GM18867 (cell line): ENCODE measurements at regions not wholly inside any gene's neighbourhood (a gene's known extent, or its start where the extent isn't known, plus 50 kb on each side); places are given as distances from the start of the nearest gene placed in this dataset.

Experiments used
- ATAC-seq: cut with Tn5 transposase; IDR thresholded peaks from one replicate; pipeline ENCODE4 v1.9.1; 2021; ENCODE audit warnings: mild to moderate bottlenecking, moderate library complexity; ENCODE audit not compliant: unreplicated experiment

- no peak for ATAC-seq
Observed at GRCh38 chr2:29974086-29974485, 52.7 kb upstream of the ALK start.

- no peak for ATAC-seq
Observed at GRCh38 chr2:29977284-29977683, 55.9 kb upstream of the ALK start.

GRCh38 chr2:29981402-29981801 lies 60.0 kb upstream of the ALK start:
- no peak for ATAC-seq

- no peak for ATAC-seq
Observed at GRCh38 chr2:29983308-29983707, 61.9 kb upstream of the ALK start.

- ATAC-seq: no peak
Observed at GRCh38 chr2:29987146-29987545, 65.8 kb upstream of the ALK start.

GRCh38 chr2:29990129-29990528 lies 68.7 kb upstream of the ALK start:
- ATAC-seq: no peak

GRCh38 chr2:29991086-29991485 lies 69.7 kb upstream of the ALK start:
- ATAC-seq: no peak

- ATAC-seq: no peak
Observed at GRCh38 chr2:29995241-29995640, 73.9 kb upstream of the ALK start.

GRCh38 chr2:30003128-30003527 lies 81.7 kb upstream of the ALK start:
- no peak for ATAC-seq

GRCh38 chr2:30022444-30023071 lies 101.2 kb upstream of the ALK start:
- ATAC-seq: peak; percentile 86

GRCh38 chr2:30024281-30024680 lies 102.9 kb upstream of the ALK start:
- no peak for ATAC-seq

- ATAC-seq: no peak
Observed at GRCh38 chr2:30026091-30027055, 105.0 kb upstream of the ALK start.

- no peak for ATAC-seq
Observed at GRCh38 chr2:30029804-30030203, 108.4 kb upstream of the ALK start.

- no peak for ATAC-seq
Observed at GRCh38 chr2:30030361-30030760, 109.0 kb upstream of the ALK start.

- no peak for ATAC-seq
Observed at GRCh38 chr2:30031184-30031583, 109.8 kb upstream of the ALK start.

GRCh38 chr2:30034052-30034775 lies 112.6 kb upstream of the YPEL5 start:
- no peak for ATAC-seq

- no peak for ATAC-seq
Observed at GRCh38 chr2:30037016-30037415, 109.8 kb upstream of the YPEL5 start.

GRCh38 chr2:30038419-30038818 lies 108.4 kb upstream of the YPEL5 start:
- no peak for ATAC-seq

- no peak for ATAC-seq
Observed at GRCh38 chr2:30039101-30039500, 107.7 kb upstream of the YPEL5 start.

- ATAC-seq: no peak
Observed at GRCh38 chr2:30040147-30040546, 106.7 kb upstream of the YPEL5 start.

GRCh38 chr2:30041884-30042283 lies 104.9 kb upstream of the YPEL5 start:
- no peak for ATAC-seq

GRCh38 chr2:30046396-30046795 lies 100.4 kb upstream of the YPEL5 start:
- no peak for ATAC-seq
